Ovary (tissue), 7 donors: ENCODE measurements at regions not wholly inside any gene's neighbourhood (a gene's known extent, or its start where the extent isn't known, plus 50 kb on each side); places are given as distances from the start of the nearest gene placed in this dataset.

ENCODE experiments used
- DNase-seq, 5 donors: peaks; one replicate each; pipeline ENCODE4 v3.0.0-alpha.2; 2019 to 2020
- H3K27ac ChIP-seq, 2 donors: fragments of 200-600 bp; one replicate each; pipeline versions ENCODE4 v1.5.1 to v1.8.0; 2019 to 2022
- H3K27me3 ChIP-seq: fragments of 200-600 bp; one replicate; pipeline ENCODE4 v1.8.0; 2022
- H3K36me3 ChIP-seq: fragments of 200-600 bp; sonication (generic); one replicate; pipeline ENCODE4 v1.5.1; 2019
- H3K4me1 ChIP-seq: one replicate; pipeline ENCODE4 v1.8.1; 2013; ENCODE audit warnings: mild to moderate bottlenecking, moderate library complexity; ENCODE audit not compliant: insufficient read depth
- H3K4me3 ChIP-seq: fragments of 200-600 bp; sonication (generic); one replicate; pipeline ENCODE4 v1.5.1; 2017
- H3K9me3 ChIP-seq, 2 donors: fragments of 200-600 bp in 1 of 2; sonication (generic) in 1 of 2; one replicate each; pipeline versions ENCODE4 v1.5.1 to v1.8.1; 2013 to 2019; ENCODE audit warnings: mild to moderate bottlenecking in 1 of 2, moderate library complexity in 1 of 2
- EP300 ChIP-seq: sonication (generic); formaldehyde crosslinking; IDR thresholded peaks from one replicate; pipeline ENCODE4 v1.6.1; 2017; ENCODE audit warnings: antibody characterized with exemption
- POLR2A ChIP-seq: fragments of 450-650 bp; IDR thresholded peaks from one replicate; pipeline ENCODE4 v1.6.1; 2017; ENCODE audit warnings: antibody characterized with exemption, mild to moderate bottlenecking, moderate library complexity
- WGBS, 3 donors: extraction: QIAGEN DNeasy Blood & Tissue Kit in 1 of 3; methylation state at CpG; one replicate each; pipeline versions ENCODE4 v1.1.5 to v1.1.7; 2013 to 2017; 5-methylcytosine and 5-hydroxymethylcytosine counted together
- intact Hi-C, 4 donors: fragments of 100-400 bp; cut with DNase I; formaldehyde crosslinking; loops; one replicate each; pipeline versions ENCODE4 v1.11.0 to v1.15.1; 2022 to 2023
- TF ChIP-seq, protein P1 (sequence below), 3 donors: fragments of 450-650 bp in 2 of 3; fragments of 200-600 bp in 1 of 3; IDR thresholded peaks; one replicate each; pipeline versions ENCODE4 v1.5.1 to v1.8.0; 2016 to 2022; ENCODE audit warnings: antibody characterized with exemption in 3 of 3, mild to moderate bottlenecking in 1 of 3
- donor health status: DM: no; HTN: no; CAD: no; lungs with moderate emphysema.
- donor health status: DM: no; HTN: no; CAD: no.
- donor health status: Bipolar disorder and iron deficiency.
- donor health status: DM: no; HTN: no; CAD: no.
- donor health status: DM: yes; HTN: yes; CAD: no.

DNA sequence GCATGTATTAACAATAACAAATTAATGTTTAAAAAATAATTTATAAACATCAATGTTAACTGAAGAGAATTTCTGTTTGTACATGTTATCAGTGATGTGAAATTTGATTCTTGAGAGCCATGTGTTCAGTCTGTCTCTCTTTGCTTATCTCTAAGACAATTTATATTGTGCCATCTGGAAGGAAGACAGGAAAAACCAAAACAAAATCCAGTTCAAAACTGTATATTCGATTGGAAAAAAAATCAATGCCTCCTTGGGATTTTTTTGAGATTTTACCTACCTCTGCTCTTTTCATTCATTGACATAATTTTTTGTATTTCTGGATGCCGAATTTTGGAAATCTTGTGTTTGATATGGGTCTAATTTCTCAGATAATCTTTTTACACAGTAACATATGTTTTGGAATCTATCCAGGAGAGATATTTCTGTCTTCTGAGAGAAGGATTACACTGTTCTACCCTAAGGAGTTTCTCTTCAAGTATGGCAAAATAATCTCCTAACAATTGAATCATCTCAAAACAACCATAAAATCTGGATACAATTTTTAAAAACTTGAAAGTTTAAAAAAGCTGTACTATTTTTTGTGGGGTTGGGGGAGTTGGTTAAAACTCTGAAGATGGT lies 311.9 kb upstream of the GNAI1 start:
- WGBS, 3 donors = 18 to 42% (median 30%) methylated on average over 2 of the region's 2 CpGs
- H3K4me3 ChIP-seq = no peak overlapping the region
- no peaks in the 10 kb centered on the region for H3K9me3 ChIP-seq
- intact Hi-C loops = no loop called here
- no peak overlapping the region for H3K27ac ChIP-seq
- H3K4me1 ChIP-seq = no peaks in the 10 kb centered on the region
- no peaks in the 10 kb centered on the region for H3K36me3 ChIP-seq
- peaks cover 3% of the 10 kb centered on the region for H3K27me3 ChIP-seq
- DNase-seq = no peak
- TF ChIP-seq EP300 (no peak), POLR2A (no peak)
- TF ChIP-seq, protein P1, sequence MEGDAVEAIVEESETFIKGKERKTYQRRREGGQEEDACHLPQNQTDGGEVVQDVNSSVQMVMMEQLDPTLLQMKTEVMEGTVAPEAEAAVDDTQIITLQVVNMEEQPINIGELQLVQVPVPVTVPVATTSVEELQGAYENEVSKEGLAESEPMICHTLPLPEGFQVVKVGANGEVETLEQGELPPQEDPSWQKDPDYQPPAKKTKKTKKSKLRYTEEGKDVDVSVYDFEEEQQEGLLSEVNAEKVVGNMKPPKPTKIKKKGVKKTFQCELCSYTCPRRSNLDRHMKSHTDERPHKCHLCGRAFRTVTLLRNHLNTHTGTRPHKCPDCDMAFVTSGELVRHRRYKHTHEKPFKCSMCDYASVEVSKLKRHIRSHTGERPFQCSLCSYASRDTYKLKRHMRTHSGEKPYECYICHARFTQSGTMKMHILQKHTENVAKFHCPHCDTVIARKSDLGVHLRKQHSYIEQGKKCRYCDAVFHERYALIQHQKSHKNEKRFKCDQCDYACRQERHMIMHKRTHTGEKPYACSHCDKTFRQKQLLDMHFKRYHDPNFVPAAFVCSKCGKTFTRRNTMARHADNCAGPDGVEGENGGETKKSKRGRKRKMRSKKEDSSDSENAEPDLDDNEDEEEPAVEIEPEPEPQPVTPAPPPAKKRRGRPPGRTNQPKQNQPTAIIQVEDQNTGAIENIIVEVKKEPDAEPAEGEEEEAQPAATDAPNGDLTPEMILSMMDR (IDR thresholded peaks at IDR 0.05) = no peak

DNA sequence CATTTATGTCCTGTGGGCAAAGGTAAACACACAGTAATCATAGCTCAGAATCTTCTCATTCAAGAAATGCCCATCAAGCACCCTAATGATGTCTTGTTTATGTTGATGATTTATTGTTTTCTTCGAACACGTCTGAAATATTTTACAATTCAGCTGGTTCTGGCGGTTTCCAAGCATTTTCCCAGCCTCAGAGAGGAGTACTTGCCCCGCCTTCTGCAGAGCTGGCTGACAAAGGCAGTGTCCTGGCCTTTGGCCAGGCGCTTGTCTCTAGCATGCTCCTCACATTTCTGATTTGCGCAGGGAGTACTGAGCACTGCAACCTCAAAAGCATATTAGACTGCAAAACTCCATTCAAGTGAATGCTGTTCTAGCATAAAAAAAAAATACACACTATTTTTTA lies 314.2 kb upstream of the GNAI1 start:
- intact Hi-C loops = no loop called here
- TF ChIP-seq EP300 (no peak), POLR2A (no peak)
- TF ChIP-seq, protein P1 (IDR thresholded peaks at IDR 0.05) = no peak
- no peak overlapping the region for H3K4me3 ChIP-seq
- 4 to 6% (median 4%) methylated on average over 6 of the region's 6 CpGs for WGBS, 3 donors
- no peaks in the 10 kb centered on the region for H3K27me3 ChIP-seq
- H3K27ac ChIP-seq = no peak overlapping the region
- H3K9me3 ChIP-seq = no peaks in the 10 kb centered on the region
- H3K4me1 ChIP-seq = peaks cover 3% of the 10 kb centered on the region
- DNase-seq = peak; percentile 47 to 81 (median 67)
- H3K36me3 ChIP-seq = no peaks in the 10 kb centered on the region

DNA sequence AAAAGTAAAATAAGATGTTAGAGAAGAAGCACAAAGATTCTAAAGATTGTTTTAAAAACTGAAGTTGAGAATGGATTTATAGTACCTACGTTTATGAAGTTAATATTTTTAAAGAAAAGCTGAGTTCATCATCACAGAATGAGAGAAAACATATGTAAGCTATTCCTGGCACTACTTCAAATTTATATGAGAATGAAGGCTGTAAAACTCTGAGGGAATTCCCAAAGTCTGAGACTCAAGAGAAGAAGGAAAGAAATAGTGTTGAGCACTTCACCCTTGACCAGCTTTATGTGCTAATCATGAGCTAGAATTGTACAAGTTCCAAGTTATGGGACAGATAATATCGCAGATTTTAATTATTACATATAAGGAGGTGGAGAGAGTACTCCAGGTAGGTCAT lies 323.7 kb upstream of the GNAI1 start:
- Histone ChIP-seq H3K9me3 (no peaks in the 10 kb centered on the region), H3K27ac (no peak overlapping the region), H3K4me3 (no peak overlapping the region), H3K4me1 (peaks cover 5% of the 10 kb centered on the region), H3K27me3 (no peaks in the 10 kb centered on the region), H3K36me3 (no peaks in the 10 kb centered on the region)
- TF ChIP-seq EP300 (no peak), POLR2A (no peak)
- TF ChIP-seq, protein P1 (IDR thresholded peaks at IDR 0.05) = no peak
- DNase-seq = no peak
- WGBS, 3 donors = 66 to 86% (median 71%) methylated on average over 2 of the region's 2 CpGs
- intact Hi-C loops = no loop called here

DNA sequence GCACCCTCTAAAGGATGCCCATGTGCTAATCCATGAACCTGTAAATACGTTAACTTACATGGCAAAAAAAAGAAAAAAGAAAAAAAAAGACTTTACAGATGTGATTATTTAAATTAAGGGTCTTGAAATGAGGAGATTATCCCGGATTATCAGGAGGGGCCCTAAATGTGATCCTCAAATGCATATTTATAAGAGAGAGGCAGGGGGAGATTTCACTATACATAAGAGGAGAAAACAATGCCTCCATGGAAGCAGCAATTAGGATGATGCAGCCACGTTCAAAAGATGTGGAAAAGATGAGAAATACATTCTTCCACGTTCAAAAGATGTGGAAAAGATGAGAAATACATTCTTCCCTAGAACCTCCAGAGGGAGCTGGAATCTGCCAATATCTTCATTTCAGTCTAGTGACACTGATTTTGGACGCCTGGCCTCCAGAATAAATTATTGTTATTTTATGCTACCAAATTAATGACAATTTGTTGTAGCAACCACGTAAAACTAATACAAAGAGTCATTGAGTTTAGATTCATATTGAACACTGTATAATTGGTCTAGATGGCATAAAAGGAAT lies 328.4 kb upstream of the GNAI1 start:
- 37 to 43% (median 43%) methylated on average over 6 of the region's 6 CpGs for WGBS, 3 donors
- TF ChIP-seq, protein P1 (IDR thresholded peaks at IDR 0.05) = no peak
- no peak for TF ChIP-seq POLR2A
- TF ChIP-seq EP300 = no peak
- intact Hi-C loops = no loop called here

More for the DNA sequence above, 328.4 kb upstream of the GNAI1 start:
- H3K36me3 ChIP-seq = no peaks in the 10 kb centered on the region
- H3K27ac ChIP-seq = no peak overlapping the region
- H3K4me3 ChIP-seq = no peak overlapping the region
- H3K27me3 ChIP-seq = no peaks in the 10 kb centered on the region
- H3K4me1 ChIP-seq = no peaks in the 10 kb centered on the region
- no peaks in the 10 kb centered on the region for H3K9me3 ChIP-seq
- DNase-seq = no peak
